Ramos (cell line): ENCODE measurements at regions not wholly inside any gene's neighbourhood (a gene's known extent, or its start where the extent isn't known, plus 50 kb on each side); places are given as distances from the start of the nearest gene placed in this dataset.
"Not testable (repeated sequence)": the region's sequence is repeated elsewhere in the genome, so short reads cannot be mapped to it uniquely, and the experiment has no call there.

Source experiments
- in situ Hi-C: fragments of 300-500 bp; cut with MboI; formaldehyde crosslinking; loops from one replicate; pipeline ENCODE4 v1.14.3; 2022; ENCODE audit warnings: low sequenced_read_pairs; ENCODE audit not compliant: unreplicated experiment

DNA sequence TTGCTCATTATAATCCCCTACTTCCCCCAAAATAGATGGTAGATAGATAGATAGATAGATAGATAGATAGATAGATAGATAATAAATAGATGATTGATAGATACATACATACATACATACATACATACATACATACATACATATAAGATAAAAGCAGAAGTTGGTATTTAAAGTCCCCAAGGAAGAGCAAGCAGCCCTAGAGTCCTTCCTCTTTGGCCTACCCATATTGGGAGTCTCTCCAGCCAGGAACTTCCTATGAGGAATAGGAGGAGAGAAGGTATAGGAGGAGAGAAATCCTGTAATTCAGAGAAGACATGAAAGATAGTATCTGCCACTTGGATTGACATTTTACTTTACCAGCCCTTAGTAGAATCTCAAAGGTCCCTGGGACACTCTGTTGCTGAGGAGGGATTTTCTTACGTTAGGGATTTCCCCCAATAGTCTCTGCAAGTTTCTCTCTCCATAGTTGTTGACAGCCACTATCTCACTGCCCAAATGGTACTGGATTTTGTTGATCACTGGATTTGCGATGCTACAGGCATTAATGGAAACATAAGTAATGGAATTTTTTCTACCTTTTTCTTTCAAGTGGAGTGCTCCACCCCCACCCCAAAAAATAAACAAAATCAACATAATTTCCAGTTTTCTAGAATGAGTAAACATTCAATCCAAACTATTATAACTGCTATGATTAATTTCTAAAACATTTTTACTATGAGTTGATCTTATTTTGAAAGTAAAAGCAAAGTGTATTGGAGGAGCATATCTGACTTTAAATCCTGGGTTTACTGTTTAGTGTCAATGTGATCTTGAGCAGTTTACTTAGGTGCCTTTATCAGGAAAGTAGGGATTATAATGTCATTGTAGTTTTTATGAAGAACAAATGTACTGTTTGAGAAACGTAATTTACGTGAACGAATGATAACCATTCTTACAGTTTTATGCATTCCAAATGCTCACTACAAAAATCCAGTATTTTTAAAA lies 93.2 kb upstream of the TNFSF4 start:
- in situ Hi-C loops = no loop called here

DNA sequence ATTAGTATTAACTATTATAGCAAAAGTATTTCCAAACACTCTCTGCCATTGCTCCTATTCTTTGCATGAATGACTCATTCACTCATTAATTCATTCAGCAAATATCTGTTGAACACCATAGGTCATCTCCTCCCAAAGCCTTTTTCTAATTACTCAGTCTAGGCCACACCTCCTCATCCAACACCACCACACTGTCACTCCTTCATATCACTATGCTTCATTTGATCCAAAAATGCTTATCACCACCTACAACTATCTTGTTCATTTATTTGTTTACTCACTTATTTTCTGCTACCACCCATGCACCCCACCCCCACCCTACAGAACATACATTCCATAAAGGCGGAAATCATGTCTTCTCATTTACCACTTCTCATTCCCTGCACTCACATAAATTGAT lies 94.4 kb upstream of the TNFSF4 start:
- in situ Hi-C loops = no loop called here

GRCh38 chr1:173302366-173302765 lies 95.2 kb upstream of the TNFSF4 start:
- in situ Hi-C loops = no loop called here

DNA sequence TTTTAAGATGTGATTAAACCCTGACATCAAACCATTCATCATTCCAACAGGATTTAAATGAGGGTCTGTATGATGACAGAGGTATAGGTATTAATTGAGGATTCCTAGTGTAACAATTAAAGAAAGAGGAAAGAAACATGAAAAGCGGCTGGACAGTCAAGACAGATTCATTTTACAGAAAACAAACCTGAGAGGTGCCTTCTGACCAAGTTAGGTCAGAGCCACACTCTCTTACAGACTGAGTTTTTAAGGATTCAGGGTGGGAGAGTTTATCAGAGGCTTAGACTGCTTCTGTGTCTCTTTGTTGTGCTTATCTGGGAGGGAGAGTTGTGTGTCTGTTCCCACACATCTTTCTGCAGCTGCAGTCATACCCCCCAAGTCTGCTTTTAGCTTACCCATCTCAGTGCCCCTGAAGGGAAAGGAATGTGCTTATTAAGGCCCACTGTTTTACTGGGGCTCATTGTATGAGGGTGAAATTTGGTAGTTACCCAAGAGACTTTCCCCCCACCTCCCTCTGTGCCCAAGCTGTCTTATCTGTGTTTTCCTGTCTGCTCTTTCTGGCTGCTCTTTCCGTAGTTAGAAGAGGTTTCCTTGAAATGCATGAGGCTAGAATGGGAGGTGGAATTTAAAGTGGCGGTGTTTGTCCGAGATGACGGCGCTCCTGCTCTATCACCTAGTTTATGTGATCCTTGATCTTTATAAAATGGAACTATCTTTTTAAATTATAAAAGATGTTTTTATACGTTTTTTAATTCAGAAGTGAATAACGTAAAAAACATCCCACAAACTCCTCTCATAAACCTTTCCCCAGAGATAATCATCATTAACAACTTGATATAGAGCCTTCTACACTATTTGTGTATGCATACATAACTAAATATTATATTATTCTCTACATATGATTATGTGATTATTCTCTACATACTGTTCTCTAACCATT lies 96.0 kb upstream of the TNFSF4 start:
- in situ Hi-C loops = no loop called here

DNA sequence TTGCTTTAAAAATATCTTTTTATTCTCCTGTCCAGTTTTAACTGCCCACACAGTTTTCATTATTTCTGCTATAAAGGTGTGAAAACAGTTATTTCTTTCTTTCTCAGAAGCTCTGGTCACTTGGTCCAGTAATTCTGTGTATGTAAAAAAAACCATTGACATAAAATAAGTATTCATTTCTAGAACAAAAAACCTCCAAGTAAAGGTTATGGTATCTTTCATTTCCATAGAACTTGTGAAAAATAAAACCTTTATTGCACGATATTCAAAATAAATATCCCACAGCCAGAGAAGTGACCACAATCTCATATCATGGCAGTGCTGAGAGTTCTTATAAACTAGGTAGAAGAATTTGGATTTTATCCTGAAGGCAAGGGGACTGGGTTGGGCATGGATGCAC lies 96.9 kb upstream of the TNFSF4 start:
- in situ Hi-C loops = no loop called here

GRCh38 chr1:173304529-173305227 lies 97.5 kb upstream of the TNFSF4 start:
- in situ Hi-C loops = no loop called here

DNA sequence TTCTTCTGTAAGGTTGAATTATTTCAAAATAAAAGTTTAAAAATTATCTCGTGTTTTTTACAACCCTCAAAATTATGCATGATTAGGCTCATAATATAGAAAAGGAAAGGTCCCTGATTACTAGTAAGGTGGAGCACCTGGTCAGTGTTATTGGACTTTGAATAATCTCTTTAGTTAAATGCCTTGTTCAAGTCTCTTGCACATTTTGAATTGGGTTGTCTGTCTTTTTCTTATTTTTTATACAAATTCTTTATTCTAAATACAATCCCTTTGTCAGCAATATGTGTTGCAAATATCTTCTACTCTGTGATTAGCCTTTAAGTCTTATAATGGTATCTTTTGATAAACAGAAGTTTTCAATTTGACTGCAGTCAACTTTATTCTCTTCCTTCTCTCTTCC lies 100.7 kb upstream of the TNFSF4 start:
- in situ Hi-C loops = no loop called here

- in situ Hi-C loops = no loop called here
Measured at GRCh38 chr1:173314656-173315055, 107.5 kb upstream of the TNFSF4 start.

DNA sequence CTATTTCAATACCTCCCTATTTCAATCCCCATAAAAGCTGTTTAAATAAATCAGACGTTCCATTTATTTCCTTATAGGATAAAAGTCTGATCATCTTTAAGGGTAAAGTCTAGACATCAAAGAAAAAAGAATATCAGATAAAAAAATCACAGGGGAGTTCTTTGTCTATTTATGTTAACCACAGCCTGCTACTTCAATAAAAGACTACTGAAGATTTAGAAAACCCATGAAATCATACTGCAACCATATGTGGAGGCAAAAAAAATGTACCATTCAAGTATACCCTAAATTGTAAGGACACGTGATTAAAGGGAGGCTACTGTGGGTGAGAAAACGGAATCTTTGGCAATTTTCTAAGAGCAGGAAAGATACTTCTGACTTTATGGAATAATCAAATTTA lies 108.2 kb upstream of the TNFSF4 start:
- in situ Hi-C loops = no loop called here

DNA sequence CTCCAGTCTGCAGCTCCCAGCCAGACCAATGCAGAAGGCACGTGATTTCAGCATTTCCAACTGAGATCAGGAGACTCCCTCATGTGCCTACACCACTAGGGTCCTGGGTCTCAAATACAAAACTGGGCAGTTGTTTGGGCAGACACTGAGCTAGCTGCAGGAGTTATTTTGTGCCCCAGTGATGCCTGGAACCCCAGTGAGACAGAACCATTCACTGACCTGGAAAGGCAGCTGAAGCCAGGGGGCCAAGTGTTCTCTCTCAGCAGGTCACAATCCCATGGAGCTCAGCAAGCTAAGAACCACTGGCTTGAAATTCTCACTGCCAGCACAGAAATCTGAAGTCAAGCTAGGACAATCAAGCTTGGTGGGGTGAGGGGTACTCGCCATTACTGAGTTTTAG lies 111.7 kb upstream of the TNFSF4 start:
- in situ Hi-C loops = no loop called here

- in situ Hi-C loops = not testable (repeated sequence)
Measured at GRCh38 chr1:173324352-173324751, 117.2 kb upstream of the TNFSF4 start.

DNA sequence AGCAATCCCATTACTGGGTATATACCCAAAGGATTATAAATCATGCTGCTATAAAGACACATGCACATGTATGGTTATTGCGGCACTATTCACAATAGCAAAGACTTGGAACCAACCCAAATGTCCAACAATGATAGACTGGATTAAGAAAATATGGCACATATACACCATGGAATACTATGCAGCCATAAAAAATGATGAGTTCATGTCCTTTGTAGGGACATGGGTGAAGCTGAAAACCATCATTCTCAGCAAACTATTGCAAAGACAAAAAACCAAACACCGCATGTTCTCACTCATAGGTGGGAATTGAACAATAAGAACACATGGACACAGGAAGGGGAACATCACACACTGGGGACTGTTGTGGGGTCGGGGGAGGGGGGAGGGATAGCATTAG lies 120.9 kb upstream of the TNFSF4 start:
- in situ Hi-C loops = not testable (repeated sequence)

- in situ Hi-C loops = no loop called here
Measured at GRCh38 chr1:173328961-173329360, 121.8 kb upstream of the TNFSF4 start.

DNA sequence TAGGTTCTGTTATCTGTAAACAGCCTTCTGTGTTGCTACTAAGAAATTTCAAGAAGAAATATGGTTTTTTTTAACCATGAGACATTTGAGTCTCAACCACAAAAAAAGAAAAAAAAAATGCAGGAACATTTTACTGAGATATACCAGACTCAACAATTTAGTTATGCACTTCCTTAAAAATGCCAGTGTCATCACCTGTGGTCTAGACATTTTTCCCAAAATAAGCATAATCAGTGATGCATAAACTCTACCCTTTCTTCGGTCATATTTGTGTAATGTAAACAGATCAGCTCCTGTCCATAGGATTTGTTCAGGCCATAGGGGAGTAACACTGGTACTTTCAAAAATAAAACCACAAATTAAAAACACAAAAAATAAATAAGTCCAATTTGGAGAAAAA lies 122.6 kb upstream of the TNFSF4 start:
- in situ Hi-C loops = no loop called here

- in situ Hi-C loops = no loop called here
Measured at GRCh38 chr1:173330149-173330951, 123.2 kb upstream of the TNFSF4 start.

GRCh38 chr1:173330952-173331548 lies 123.9 kb upstream of the TNFSF4 start:
- in situ Hi-C loops = not testable (repeated sequence)

DNA sequence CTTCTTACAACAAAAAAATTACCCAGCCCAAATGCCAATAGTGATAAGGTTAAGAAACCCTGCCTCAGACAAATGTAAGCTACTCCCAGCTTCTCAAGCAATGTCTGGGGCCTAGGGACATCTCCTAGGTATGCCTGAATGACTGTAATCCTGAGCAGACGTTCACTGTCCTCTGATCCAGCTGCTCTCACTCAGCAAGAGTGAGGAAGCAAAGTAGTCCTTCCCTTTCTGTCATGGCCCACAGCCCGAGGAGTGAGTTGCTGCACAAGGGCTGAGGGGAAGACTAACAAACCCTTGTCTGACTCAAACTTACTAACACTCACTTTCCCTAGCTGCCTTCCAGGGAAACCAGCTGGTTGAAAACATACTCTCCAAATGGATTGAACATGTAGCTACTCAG lies 124.9 kb upstream of the TNFSF4 start:
- in situ Hi-C loops = no loop called here

- in situ Hi-C loops = no loop called here
Measured at GRCh38 chr1:173333581-173333980, 126.5 kb upstream of the TNFSF4 start.

- in situ Hi-C loops = no loop called here
Measured at GRCh38 chr1:173337126-173337525, 130.0 kb upstream of the TNFSF4 start.
